ENCODE measurements at regions not wholly inside any gene's neighbourhood (a gene's known extent, or its start where the extent isn't known, plus 50 kb on each side); places are given as distances from the start of the nearest gene placed in this dataset.
"Not testable (repeated sequence)": the region's sequence is repeated elsewhere in the genome, so short reads cannot be mapped to it uniquely, and the experiment has no call there.

DNA sequence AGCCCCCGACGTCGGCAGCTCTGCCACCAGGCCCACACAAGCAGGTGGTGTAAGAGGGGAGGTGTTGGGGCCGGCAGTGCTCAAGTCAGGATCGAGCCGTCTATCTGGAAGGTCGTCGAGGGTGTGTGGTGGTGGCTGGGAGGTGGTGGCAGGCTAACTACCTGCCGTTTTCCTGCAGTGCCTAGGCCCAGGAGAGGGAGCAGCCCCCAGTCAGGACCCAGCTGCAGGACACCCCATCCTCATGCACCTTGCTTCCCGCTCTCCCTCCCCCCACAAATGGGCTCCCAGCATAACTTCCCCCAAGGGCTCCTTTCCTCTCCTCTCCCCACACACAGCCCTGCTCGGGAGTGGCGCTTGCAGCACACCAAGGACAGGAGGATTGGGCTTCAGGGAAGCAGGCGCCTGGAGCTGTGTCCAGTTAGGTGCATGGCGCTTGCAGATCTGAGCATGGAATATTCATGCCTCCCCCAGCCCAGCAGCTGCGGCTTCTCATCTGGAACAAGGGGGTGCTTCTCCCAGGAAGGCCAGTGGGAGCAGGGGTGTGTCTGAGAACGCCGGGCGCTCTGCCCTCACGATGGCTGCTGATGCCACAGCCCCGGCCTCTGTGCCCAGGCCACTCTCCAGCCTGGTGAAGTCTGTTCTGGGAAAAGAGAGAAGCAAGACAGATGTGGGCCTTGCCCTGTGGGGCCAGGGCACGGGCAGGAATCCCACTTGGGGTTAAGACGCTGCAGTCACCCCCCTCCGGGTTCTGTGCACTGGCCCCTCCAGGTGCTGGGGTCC, 127.7 kb downstream of the IGLL1 start:
- H3K27me3 ChIP-seq (ENCODE audit: control insufficient read depth in 3 of 3, insufficient read depth in 3 of 3, low read length in 3 of 3): peaks cover 16 to 41% (median 26%) of the 10 kb centered on the region in 3 donors
- H3K27ac ChIP-seq (ENCODE audit: low read depth, low read length): no peak overlapping the region
- H3K36me3 ChIP-seq (ENCODE audit: control insufficient read depth in 3 of 3, insufficient read depth in 3 of 3, low read length in 3 of 3): no peaks in the 10 kb centered on the region
- no peaks in the 10 kb centered on the region for H3K9me3 ChIP-seq (ENCODE audit: control insufficient read depth in 3 of 3, low read length in 3 of 3)
- no peak overlapping the region for H3K9ac ChIP-seq (ENCODE audit: low read depth in 1 of 3, low read length in 3 of 3)
- H3K4me1 ChIP-seq (ENCODE audit: control insufficient read depth in 3 of 3, insufficient read depth in 3 of 3, low read length in 3 of 3): no peaks in the 10 kb centered on the region
- H3K4me3 ChIP-seq (ENCODE audit: low read length in 3 of 3): no peak overlapping the region

DNA sequence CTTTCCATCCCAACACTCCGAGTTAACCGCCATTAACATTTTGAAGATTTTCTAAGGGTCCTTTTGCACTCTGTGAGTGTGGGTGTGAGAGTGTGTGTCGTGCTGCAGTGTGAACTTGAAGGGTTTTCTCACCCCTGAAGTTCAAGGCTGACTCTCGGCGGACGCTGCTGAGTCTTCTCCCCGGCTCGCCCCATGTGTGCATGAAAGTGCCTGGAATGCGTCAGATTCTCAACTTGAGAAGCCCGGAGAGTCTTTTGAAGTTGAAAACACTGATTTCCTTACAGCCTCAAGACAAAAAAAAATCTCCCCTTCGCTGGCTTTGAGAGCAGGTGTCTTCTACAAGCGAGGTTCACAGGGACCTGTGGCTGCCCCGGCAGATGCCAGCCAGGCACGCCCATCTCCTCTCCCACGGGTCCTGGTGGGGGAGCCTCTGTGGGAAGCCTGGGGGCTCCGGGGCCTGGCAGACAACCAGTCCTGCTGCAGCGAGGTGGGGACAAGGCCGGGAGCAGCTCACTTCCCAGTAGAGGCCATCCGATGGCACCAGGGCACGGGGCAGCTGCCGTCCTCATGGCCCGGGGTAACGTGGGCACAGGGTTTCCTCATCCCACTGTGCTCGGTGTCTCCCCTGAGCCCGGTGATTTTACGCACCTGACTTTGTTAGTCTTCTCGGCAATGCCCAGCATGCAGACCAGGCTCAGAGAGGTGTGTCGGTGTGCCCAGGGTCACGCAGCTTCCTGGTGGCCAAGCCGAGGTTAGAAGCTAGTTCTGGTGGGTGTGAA, 128.4 kb downstream of the IGLL1 start:
- H3K36me3 ChIP-seq (ENCODE audit: control insufficient read depth in 3 of 3, insufficient read depth in 3 of 3, low read length in 3 of 3); H3K4me3 ChIP-seq (ENCODE audit: low read length in 3 of 3); H3K4me1 ChIP-seq (ENCODE audit: control insufficient read depth in 3 of 3, insufficient read depth in 3 of 3, low read length in 3 of 3); H3K9ac ChIP-seq (ENCODE audit: low read depth in 1 of 3, low read length in 3 of 3); H3K9me3 ChIP-seq (ENCODE audit: control insufficient read depth in 3 of 3, low read length in 3 of 3); H3K27ac ChIP-seq (ENCODE audit: low read depth, low read length): not testable (repeated sequence)
- peaks cover 11 to 34% (median 20%) of the 10 kb centered on the region in 3 donors for H3K27me3 ChIP-seq (ENCODE audit: control insufficient read depth in 3 of 3, insufficient read depth in 3 of 3, low read length in 3 of 3)

DNA sequence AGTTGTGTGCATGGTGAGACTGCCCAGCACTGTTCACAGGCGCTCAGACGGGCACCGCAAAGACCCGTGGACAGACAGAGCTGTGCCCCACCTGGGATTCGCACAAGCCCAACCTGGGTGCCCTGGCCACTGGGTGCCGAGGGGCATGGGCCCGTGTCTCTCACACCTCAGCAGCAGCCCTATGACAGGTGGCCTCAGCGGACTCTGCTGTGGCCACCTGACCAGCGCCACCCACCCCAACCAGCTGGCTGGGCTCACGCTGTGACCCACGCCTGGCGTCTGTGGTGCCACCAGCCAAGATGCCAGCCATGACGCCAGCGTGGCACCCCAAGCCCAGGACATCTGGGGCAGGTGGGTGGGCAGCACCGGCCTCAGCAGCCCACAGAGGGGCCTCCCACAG, 129.3 kb downstream of the IGLL1 start:
- H3K36me3 ChIP-seq (ENCODE audit: control insufficient read depth in 3 of 3, insufficient read depth in 3 of 3, low read length in 3 of 3); H3K9ac ChIP-seq (ENCODE audit: low read depth in 1 of 3, low read length in 3 of 3); H3K9me3 ChIP-seq (ENCODE audit: control insufficient read depth in 3 of 3, low read length in 3 of 3); H3K4me3 ChIP-seq (ENCODE audit: low read length in 3 of 3); H3K4me1 ChIP-seq (ENCODE audit: control insufficient read depth in 3 of 3, insufficient read depth in 3 of 3, low read length in 3 of 3); H3K27ac ChIP-seq (ENCODE audit: low read depth, low read length): not testable (repeated sequence)
- H3K27me3 ChIP-seq (ENCODE audit: control insufficient read depth in 3 of 3, insufficient read depth in 3 of 3, low read length in 3 of 3): peaks cover 9 to 31% (median 20%) of the 10 kb centered on the region in 3 donors

DNA sequence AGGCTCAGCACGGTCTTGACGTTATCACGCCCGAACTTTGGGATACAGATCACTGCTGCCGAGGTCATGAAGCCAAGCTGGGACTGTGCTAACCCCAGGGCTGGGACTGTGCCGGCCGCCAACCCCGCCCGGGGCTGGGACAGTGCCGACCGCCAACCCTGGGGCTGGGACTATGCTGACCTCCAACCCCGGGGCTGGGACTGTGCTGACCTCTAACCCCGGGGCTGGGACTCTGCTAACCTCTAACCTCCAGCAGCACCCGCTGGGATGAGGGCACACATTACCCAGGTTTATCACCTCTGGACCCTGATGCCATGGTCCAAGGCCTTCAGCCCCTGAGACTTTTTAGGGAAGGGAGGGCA, 129.7 kb downstream of the IGLL1 start:
- Histone ChIP-seq H3K4me1 (ENCODE audit: control insufficient read depth in 3 of 3, insufficient read depth in 3 of 3, low read length in 3 of 3) (no peaks in the 10 kb centered on the region), H3K36me3 (ENCODE audit: control insufficient read depth in 3 of 3, insufficient read depth in 3 of 3, low read length in 3 of 3) (no peaks in the 10 kb centered on the region), H3K27me3 (ENCODE audit: control insufficient read depth in 3 of 3, insufficient read depth in 3 of 3, low read length in 3 of 3) (peaks cover 9 to 31% (median 20%) of the 10 kb centered on the region in 3 donors), H3K27ac (ENCODE audit: low read depth, low read length) (no peak overlapping the region), H3K9me3 (ENCODE audit: control insufficient read depth in 3 of 3, low read length in 3 of 3) (peaks cover 0 to 5% (median 0%) of the 10 kb centered on the region in 3 donors), H3K9ac (ENCODE audit: low read depth in 1 of 3, low read length in 3 of 3) (no peak overlapping the region), H3K4me3 (ENCODE audit: low read length in 3 of 3) (no peak overlapping the region)

DNA sequence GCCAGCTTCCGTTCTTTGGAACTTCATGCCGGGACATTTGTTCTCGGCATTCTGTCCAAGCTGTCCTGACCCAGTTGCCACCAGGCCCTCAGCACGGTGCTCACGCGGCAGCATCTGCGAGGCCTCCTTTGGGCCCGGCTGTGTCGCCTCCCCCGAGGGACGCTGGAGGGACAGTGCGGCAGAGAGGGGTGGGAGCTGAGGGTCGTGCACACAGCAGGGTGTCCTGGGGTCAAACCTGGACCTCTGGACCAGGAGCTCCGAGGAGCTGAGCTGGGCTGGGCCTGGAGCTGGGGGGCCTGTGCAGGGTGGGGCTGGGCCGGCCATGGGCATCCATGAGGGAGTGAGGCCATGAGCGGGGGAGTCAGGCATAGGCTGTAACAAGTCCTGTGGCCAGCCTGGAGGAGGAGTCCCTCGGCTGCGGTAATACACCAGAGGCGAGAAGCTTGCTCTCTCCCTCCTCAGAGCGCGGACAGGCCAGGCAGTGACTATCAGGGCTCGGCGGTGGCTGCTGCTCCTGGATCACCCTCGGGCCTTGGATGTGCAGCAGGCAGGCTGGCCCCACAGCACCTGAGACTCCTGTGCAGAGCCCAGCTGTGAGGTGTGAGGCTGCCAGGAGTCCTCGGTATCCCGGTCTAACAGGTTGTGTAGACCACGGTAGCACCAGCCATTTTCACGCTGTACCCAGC, 130.2 kb downstream of the IGLL1 start:
- H3K4me1 ChIP-seq (ENCODE audit: control insufficient read depth in 3 of 3, insufficient read depth in 3 of 3, low read length in 3 of 3); H3K27ac ChIP-seq (ENCODE audit: low read depth, low read length); H3K9me3 ChIP-seq (ENCODE audit: control insufficient read depth in 3 of 3, low read length in 3 of 3); H3K36me3 ChIP-seq (ENCODE audit: control insufficient read depth in 3 of 3, insufficient read depth in 3 of 3, low read length in 3 of 3); H3K4me3 ChIP-seq (ENCODE audit: low read length in 3 of 3); H3K9ac ChIP-seq (ENCODE audit: low read depth in 1 of 3, low read length in 3 of 3): not testable (repeated sequence)
- H3K27me3 ChIP-seq (ENCODE audit: control insufficient read depth in 3 of 3, insufficient read depth in 3 of 3, low read length in 3 of 3): peaks cover 9 to 30% (median 20%) of the 10 kb centered on the region in 3 donors

DNA sequence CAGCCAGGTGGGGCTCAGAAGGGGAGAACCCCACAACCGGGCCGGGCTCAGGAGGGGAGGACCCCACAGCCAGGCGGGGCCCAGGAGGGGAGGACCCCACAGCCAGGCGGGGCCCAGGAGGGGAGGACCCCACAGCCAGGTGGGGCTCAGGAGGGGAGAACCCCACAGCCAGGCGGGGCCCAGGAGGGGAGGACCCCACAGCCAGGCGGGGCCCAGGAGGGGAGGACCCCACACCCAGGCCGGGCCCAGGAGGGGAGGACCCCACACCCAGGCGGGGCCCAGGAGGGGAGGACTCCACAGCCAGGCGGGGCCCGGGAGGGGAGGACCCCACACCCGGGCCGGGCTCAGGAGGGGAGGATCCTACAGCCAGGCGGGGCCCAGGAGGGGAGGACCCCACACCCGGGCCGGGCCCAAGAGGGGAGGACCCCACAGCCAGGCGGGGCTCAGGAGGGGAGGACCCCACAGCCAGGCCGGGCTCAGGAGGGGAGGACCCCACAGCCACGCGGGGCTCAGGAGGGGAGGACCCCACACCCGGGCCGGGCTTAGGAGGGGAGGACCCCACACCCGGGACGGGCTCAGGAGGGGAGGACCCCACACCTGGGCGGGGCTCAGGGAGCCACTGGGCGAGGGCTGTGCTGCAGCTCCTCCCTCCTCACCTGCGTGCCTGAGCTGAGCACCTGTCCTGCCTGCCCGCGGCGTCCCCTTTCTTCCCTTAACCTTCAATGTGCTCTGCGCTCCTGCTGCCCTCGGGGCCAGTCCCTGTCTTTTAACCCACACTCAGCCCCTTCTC, 131.4 kb downstream of the IGLL1 start:
- H3K9me3 ChIP-seq (ENCODE audit: control insufficient read depth in 3 of 3, low read length in 3 of 3); H3K9ac ChIP-seq (ENCODE audit: low read depth in 1 of 3, low read length in 3 of 3); H3K36me3 ChIP-seq (ENCODE audit: control insufficient read depth in 3 of 3, insufficient read depth in 3 of 3, low read length in 3 of 3); H3K27ac ChIP-seq (ENCODE audit: low read depth, low read length); H3K4me1 ChIP-seq (ENCODE audit: control insufficient read depth in 3 of 3, insufficient read depth in 3 of 3, low read length in 3 of 3); H3K4me3 ChIP-seq (ENCODE audit: low read length in 3 of 3): not testable (repeated sequence)
- H3K27me3 ChIP-seq (ENCODE audit: control insufficient read depth in 3 of 3, insufficient read depth in 3 of 3, low read length in 3 of 3): peaks cover 9 to 26% (median 20%) of the 10 kb centered on the region in 3 donors

DNA sequence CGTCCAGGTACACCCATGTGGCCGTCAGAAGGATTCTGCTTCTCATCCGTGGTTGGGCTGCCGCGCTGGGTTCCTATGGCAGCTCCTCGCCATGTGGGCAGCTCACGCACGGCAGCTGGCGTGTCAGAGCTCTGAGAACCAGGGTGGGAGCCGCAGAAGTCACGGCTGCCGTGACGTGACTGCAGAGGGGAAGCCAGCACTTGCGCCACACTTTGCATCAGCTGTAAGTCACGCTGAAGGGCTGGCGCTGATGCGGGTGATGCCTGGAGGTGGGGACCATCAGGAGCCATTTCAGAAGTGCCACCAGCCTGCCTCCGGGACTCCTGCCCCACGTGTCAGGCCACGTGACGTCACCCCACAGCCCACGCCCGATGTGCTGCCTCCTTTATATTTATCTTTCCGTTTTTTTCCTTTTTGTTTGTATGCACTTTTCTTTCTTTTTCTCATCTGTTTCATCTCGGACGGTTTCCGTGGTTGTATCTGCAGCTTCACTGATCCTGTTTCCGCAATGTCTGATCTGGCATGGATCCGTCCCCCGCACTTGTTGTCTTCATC, 133.2 kb downstream of the IGLL1 start:
- H3K9me3 ChIP-seq (ENCODE audit: control insufficient read depth in 3 of 3, low read length in 3 of 3): peaks cover 0 to 5% (median 0%) of the 10 kb centered on the region in 3 donors
- H3K27ac ChIP-seq (ENCODE audit: low read depth, low read length): no peak overlapping the region
- H3K4me3 ChIP-seq (ENCODE audit: low read length in 3 of 3): no peak overlapping the region
- H3K36me3 ChIP-seq (ENCODE audit: control insufficient read depth in 3 of 3, insufficient read depth in 3 of 3, low read length in 3 of 3): no peaks in the 10 kb centered on the region
- H3K27me3 ChIP-seq (ENCODE audit: control insufficient read depth in 3 of 3, insufficient read depth in 3 of 3, low read length in 3 of 3): peaks cover 4 to 16% (median 9%) of the 10 kb centered on the region in 3 donors
- H3K9ac ChIP-seq (ENCODE audit: low read depth in 1 of 3, low read length in 3 of 3): no peak overlapping the region
- no peaks in the 10 kb centered on the region for H3K4me1 ChIP-seq (ENCODE audit: control insufficient read depth in 3 of 3, insufficient read depth in 3 of 3, low read length in 3 of 3)

DNA sequence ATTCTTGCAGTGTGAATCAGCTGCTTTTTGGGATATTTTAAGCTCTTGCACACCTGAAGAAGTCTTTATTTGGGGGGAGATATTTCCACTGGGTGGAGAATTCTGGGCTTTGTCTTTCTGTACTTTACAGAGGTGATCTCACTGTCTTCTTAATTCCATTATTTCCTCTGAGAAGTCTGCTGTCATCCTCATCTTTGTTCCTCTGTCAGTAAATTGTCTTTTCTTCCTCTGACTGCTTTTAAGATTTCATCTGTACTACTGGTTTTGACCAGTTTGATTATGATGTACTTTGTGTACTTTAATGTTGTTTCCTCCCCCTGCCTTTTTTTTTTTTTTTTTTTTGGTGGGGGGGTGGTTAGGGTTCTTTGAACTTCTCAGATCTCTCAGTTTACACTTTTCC, 133.9 kb downstream of the IGLL1 start:
- not testable (repeated sequence) for H3K4me1 ChIP-seq (ENCODE audit: control insufficient read depth in 3 of 3, insufficient read depth in 3 of 3, low read length in 3 of 3); H3K4me3 ChIP-seq (ENCODE audit: low read length in 3 of 3)

DNA sequence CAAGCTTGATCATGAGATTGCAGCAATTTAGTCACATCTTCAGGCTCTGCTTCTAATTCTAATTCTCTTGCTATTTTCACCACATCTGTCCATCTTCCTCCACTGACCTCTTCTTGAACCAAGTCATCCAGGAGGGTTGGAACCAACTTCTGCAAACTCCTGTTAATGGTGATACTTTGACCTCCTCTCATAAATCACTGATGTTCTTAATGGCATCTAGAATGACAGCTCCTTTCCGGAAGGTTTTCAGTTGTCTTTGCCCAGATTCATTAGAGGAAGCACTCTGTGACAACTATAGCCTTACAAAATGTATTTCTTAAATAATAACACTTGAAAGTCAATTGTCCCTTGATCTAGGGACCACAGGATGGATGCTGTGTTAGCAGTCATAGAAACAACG, 136.2 kb downstream of the IGLL1 start:
- not testable (repeated sequence) for H3K4me1 ChIP-seq (ENCODE audit: control insufficient read depth in 3 of 3, insufficient read depth in 3 of 3, low read length in 3 of 3); H3K27me3 ChIP-seq (ENCODE audit: control insufficient read depth in 3 of 3, insufficient read depth in 3 of 3, low read length in 3 of 3); H3K36me3 ChIP-seq (ENCODE audit: control insufficient read depth in 3 of 3, insufficient read depth in 3 of 3, low read length in 3 of 3); H3K4me3 ChIP-seq (ENCODE audit: low read length in 3 of 3); H3K9ac ChIP-seq (ENCODE audit: low read depth in 1 of 3, low read length in 3 of 3); H3K9me3 ChIP-seq (ENCODE audit: control insufficient read depth in 3 of 3, low read length in 3 of 3); H3K27ac ChIP-seq (ENCODE audit: low read depth, low read length)

More for the DNA sequence above, 133.9 kb downstream of the IGLL1 start:
- not testable (repeated sequence) for H3K9me3 ChIP-seq (ENCODE audit: control insufficient read depth in 3 of 3, low read length in 3 of 3); H3K9ac ChIP-seq (ENCODE audit: low read depth in 1 of 3, low read length in 3 of 3); H3K27ac ChIP-seq (ENCODE audit: low read depth, low read length); H3K36me3 ChIP-seq (ENCODE audit: control insufficient read depth in 3 of 3, insufficient read depth in 3 of 3, low read length in 3 of 3)
- H3K27me3 ChIP-seq (ENCODE audit: control insufficient read depth in 3 of 3, insufficient read depth in 3 of 3, low read length in 3 of 3): peaks cover 4 to 11% (median 8%) of the 10 kb centered on the region in 3 donors
